ENCODE measurements at regions not wholly inside any gene's neighbourhood (a gene's known extent, or its start where the extent isn't known, plus 50 kb on each side); places are given as distances from the start of the nearest gene placed in this dataset.

- FAIRE-seq: no peak
- no peak for DNase-seq (ENCODE audit: insufficient read length, low spot score)
Measured at GRCh38 chr3:182479419-182480336, 313.6 kb upstream of the ATP11B start.

- DNase-seq (ENCODE audit: insufficient read length, low spot score) (no peak), FAIRE-seq (no peak)
Measured at GRCh38 chr3:182482705-182483104, 310.6 kb upstream of the ATP11B start.

GRCh38 chr3:182484682-182485081 is 308.6 kb upstream of the ATP11B start:
- DNase-seq (ENCODE audit: insufficient read length, low spot score) (no peak), FAIRE-seq (no peak)

- DNase-seq (ENCODE audit: insufficient read length, low spot score) (no peak), FAIRE-seq (no peak)
Measured at GRCh38 chr3:182485301-182485700, 308.0 kb upstream of the ATP11B start.

- DNase-seq (ENCODE audit: insufficient read length, low spot score) (no peak), FAIRE-seq (no peak)
Measured at GRCh38 chr3:182486463-182486862, 306.8 kb upstream of the ATP11B start.

GRCh38 chr3:182487143-182487542 is 306.2 kb upstream of the ATP11B start:
- DNase-seq (ENCODE audit: insufficient read length, low spot score): no peak
- no peak for FAIRE-seq

GRCh38 chr3:182487611-182488010 is 305.7 kb upstream of the ATP11B start:
- no peak for FAIRE-seq

GRCh38 chr3:182490596-182491491 is 302.5 kb upstream of the ATP11B start:
- DNase-seq (ENCODE audit: insufficient read length, low spot score) (no peak), FAIRE-seq (no peak)

More at GRCh38 chr3:182487611-182488010, 305.7 kb upstream of the ATP11B start:
- DNase-seq (ENCODE audit: insufficient read length, low spot score): no peak

GRCh38 chr3:182491577-182491976 is 301.7 kb upstream of the ATP11B start:
- FAIRE-seq (no peak), DNase-seq (ENCODE audit: insufficient read length, low spot score) (no peak)

- DNase-seq (ENCODE audit: insufficient read length, low spot score) (no peak), FAIRE-seq (no peak)
Measured at GRCh38 chr3:182492536-182492935, 300.8 kb upstream of the ATP11B start.

GRCh38 chr3:182500289-182500688 is 293.0 kb upstream of the ATP11B start:
- DNase-seq (ENCODE audit: insufficient read length, low spot score) (no peak), FAIRE-seq (no peak)

GRCh38 chr3:182501856-182502255 is 291.4 kb upstream of the ATP11B start:
- DNase-seq (ENCODE audit: insufficient read length, low spot score) (no peak), FAIRE-seq (no peak)

- DNase-seq (ENCODE audit: insufficient read length, low spot score) (no peak), FAIRE-seq (no peak)
Measured at GRCh38 chr3:182503401-182503800, 289.9 kb upstream of the ATP11B start.

GRCh38 chr3:182508919-182509711 is 284.2 kb upstream of the ATP11B start:
- no peak for DNase-seq (ENCODE audit: insufficient read length, low spot score)
- FAIRE-seq: no peak

GRCh38 chr3:182509844-182510460 is 283.4 kb upstream of the ATP11B start:
- no peak for DNase-seq (ENCODE audit: insufficient read length, low spot score)
- FAIRE-seq: no peak

GRCh38 chr3:182514236-182514964 is 278.9 kb upstream of the ATP11B start:
- DNase-seq (ENCODE audit: insufficient read length, low spot score): no peak
- no peak for FAIRE-seq

- no peak for DNase-seq (ENCODE audit: insufficient read length, low spot score)
- no peak for FAIRE-seq
Measured at GRCh38 chr3:182516597-182517336, 276.5 kb upstream of the ATP11B start.

GRCh38 chr3:182519569-182519968 is 273.7 kb upstream of the ATP11B start:
- no peak for FAIRE-seq
- DNase-seq (ENCODE audit: insufficient read length, low spot score): no peak

GRCh38 chr3:182521339-182521738 is 272.0 kb upstream of the ATP11B start:
- DNase-seq (ENCODE audit: insufficient read length, low spot score) (no peak), FAIRE-seq (no peak)
